ENCODE measurements at regions not wholly inside any gene's neighbourhood (a gene's known extent, or its start where the extent isn't known, plus 50 kb on each side); places are given as distances from the start of the nearest gene placed in this dataset.

DNA sequence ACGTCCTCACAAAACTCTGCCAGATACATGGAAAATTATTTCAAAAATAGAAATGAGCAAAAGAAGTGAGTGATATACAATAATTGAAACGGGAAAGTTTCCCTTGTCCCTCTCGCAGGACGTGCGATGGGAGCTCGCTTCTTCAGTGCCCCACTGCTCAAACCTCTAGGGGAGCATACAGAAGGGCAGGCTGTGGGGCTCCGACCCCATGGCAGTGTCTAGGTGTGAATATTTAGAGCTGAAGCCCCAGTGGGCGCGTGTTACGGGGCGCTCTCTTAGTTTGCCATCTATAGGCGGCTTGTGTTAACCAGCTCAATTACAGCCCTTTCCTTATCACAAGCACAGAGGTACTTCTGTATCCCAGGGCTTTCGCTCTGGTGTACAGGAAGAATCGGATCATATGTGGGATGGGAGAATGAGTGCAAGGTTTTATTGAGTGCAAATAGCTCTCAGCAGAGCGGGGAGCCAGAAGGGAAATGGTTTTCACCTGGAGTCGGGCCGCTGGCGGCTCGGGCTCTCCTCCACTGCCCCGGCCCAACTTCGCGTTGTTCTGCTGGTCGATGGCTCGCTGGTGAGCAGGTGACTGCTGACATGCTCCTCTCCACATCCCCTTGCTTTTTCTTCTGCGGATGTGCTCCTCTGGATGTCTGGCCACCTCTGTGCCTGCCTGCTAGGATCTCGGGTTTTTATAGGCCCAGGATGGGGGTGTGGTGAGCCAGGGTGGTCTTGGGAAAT lies 334.0 kb upstream of the PTPRD start:
- Histone ChIP-seq H3K79me2 (ENCODE audit: insufficient read depth, low read length) (no peaks in the 10 kb centered on the region), H2AFZ (ENCODE audit: low read length) (no peak overlapping the region)
- no peak for DNase-seq (ENCODE audit: insufficient read length, low spot score, missing footprints)

DNA sequence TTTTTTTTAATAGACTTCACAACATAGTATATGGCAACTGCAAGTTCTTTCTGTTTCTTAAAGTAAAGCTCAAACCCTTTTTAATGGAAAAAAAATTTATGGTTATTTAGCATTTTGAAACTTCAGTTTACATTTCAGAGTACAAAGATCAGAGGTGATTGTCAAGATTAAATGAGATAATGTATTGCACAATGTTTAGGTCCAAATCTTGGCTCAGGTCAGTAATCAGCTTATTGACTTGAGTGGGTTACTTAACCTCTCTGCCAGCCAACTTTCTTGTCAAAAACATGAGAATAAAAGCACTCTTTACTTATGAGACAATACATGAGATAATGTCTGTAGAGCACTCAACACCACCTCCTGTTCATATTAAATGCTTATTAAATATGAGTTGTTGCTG lies 345.1 kb upstream of the PTPRD start:
- Histone ChIP-seq H3K27ac (ENCODE audit: low read depth, low read length) (no peak overlapping the region), H3K4me1 (ENCODE audit: insufficient read depth, low read length) (no peaks in the 10 kb centered on the region), H2AFZ (ENCODE audit: low read length) (no peak overlapping the region), H3K27me3 (ENCODE audit: insufficient read depth, low read length) (no peaks in the 10 kb centered on the region), H3K4me2 (ENCODE audit: insufficient read depth, low read length) (no peak overlapping the region), H3K9me3 (ENCODE audit: low read depth, low read length) (no peaks in the 10 kb centered on the region), H3K79me2 (ENCODE audit: insufficient read depth, low read length) (no peaks in the 10 kb centered on the region), H3K4me3 (ENCODE audit: insufficient read depth, low read length) (no peak overlapping the region), H4K20me1 (ENCODE audit: insufficient read depth, low read length) (no peaks in the 10 kb centered on the region), H3K36me3 (ENCODE audit: insufficient read depth, low read length) (no peaks in the 10 kb centered on the region)
- no peak for DNase-seq (ENCODE audit: insufficient read length, low spot score, missing footprints)
- TF ChIP-seq, protein P1, sequence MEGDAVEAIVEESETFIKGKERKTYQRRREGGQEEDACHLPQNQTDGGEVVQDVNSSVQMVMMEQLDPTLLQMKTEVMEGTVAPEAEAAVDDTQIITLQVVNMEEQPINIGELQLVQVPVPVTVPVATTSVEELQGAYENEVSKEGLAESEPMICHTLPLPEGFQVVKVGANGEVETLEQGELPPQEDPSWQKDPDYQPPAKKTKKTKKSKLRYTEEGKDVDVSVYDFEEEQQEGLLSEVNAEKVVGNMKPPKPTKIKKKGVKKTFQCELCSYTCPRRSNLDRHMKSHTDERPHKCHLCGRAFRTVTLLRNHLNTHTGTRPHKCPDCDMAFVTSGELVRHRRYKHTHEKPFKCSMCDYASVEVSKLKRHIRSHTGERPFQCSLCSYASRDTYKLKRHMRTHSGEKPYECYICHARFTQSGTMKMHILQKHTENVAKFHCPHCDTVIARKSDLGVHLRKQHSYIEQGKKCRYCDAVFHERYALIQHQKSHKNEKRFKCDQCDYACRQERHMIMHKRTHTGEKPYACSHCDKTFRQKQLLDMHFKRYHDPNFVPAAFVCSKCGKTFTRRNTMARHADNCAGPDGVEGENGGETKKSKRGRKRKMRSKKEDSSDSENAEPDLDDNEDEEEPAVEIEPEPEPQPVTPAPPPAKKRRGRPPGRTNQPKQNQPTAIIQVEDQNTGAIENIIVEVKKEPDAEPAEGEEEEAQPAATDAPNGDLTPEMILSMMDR (IDR thresholded peaks at IDR 0.05; ENCODE audit: extremely low read depth, low read depth, low read length), result no peak

More for the DNA sequence above, 334.0 kb upstream of the PTPRD start:
- no peaks in the 10 kb centered on the region for H3K27me3 ChIP-seq (ENCODE audit: insufficient read depth, low read length)
- no peaks in the 10 kb centered on the region for H4K20me1 ChIP-seq (ENCODE audit: insufficient read depth, low read length)
- H3K36me3 ChIP-seq (ENCODE audit: insufficient read depth, low read length), result no peaks in the 10 kb centered on the region
- TF ChIP-seq, protein P1 (IDR thresholded peaks at IDR 0.05; ENCODE audit: extremely low read depth, low read depth, low read length), result no peak
- H3K4me1 ChIP-seq (ENCODE audit: insufficient read depth, low read length), result no peaks in the 10 kb centered on the region
- no peak overlapping the region for H3K27ac ChIP-seq (ENCODE audit: low read depth, low read length)
- H3K9me3 ChIP-seq (ENCODE audit: low read depth, low read length), result no peaks in the 10 kb centered on the region
- H3K4me3 ChIP-seq (ENCODE audit: insufficient read depth, low read length), result no peak overlapping the region
- no peak overlapping the region for H3K4me2 ChIP-seq (ENCODE audit: insufficient read depth, low read length)

DNA sequence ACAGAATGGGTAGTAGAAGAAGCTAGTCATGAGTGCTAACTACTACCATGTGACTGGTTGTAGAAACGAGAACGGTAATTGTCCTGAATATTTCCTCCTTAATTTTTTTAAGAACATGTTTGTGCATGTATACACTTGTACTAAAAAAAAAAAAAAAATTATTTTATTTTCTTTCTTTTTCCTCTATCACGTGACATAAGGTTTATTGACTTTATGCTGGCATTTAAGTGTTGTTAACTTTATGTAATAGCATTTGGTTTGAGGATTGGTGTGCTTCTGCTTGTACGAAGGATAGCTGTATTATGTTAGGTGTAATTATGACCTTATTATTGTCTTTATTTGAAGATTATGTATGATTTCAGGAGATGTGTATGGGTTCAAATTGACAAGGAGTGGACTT lies 349.1 kb upstream of the PTPRD start:
- Histone ChIP-seq H3K27me3 (ENCODE audit: insufficient read depth, low read length) (no peaks in the 10 kb centered on the region), H3K27ac (ENCODE audit: low read depth, low read length) (no peak overlapping the region), H3K9me3 (ENCODE audit: low read depth, low read length) (no peaks in the 10 kb centered on the region), H3K4me3 (ENCODE audit: insufficient read depth, low read length) (no peak overlapping the region), H3K79me2 (ENCODE audit: insufficient read depth, low read length) (no peaks in the 10 kb centered on the region), H4K20me1 (ENCODE audit: insufficient read depth, low read length) (no peaks in the 10 kb centered on the region), H3K4me1 (ENCODE audit: insufficient read depth, low read length) (no peaks in the 10 kb centered on the region), H2AFZ (ENCODE audit: low read length) (no peak overlapping the region), H3K36me3 (ENCODE audit: insufficient read depth, low read length) (no peaks in the 10 kb centered on the region), H3K4me2 (ENCODE audit: insufficient read depth, low read length) (no peak overlapping the region)
- TF ChIP-seq, protein P1 (IDR thresholded peaks at IDR 0.05; ENCODE audit: extremely low read depth, low read depth, low read length), result no peak
- DNase-seq (ENCODE audit: insufficient read length, low spot score, missing footprints), result no peak

DNA sequence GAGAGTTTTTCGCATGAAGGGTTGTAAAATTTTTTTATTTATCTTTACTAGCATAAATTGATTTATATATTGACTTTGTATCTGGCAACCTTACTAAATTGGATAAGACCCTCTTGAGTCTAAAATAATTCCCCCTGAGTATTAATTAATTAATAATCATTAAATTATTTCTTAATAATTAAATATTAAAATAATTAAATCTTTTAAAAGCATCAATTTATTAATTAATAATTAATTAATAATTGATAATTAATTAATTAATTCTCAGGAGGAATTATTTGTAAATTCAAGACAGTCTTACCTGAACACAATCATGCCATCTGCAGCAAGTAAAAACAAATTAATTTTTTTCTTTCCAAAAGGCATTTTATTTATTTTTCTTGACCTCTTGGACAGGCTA lies 370.4 kb upstream of the PTPRD start:
- TF ChIP-seq, protein P1 (IDR thresholded peaks at IDR 0.05; ENCODE audit: extremely low read depth, low read depth, low read length), result no peak
- DNase-seq (ENCODE audit: insufficient read length, low spot score, missing footprints), result no peak
- Histone ChIP-seq H3K27me3 (ENCODE audit: insufficient read depth, low read length) (no peaks in the 10 kb centered on the region), H2AFZ (ENCODE audit: low read length) (no peak overlapping the region), H3K36me3 (ENCODE audit: insufficient read depth, low read length) (no peaks in the 10 kb centered on the region), H3K9me3 (ENCODE audit: low read depth, low read length) (peaks cover 9% of the 10 kb centered on the region), H4K20me1 (ENCODE audit: insufficient read depth, low read length) (no peaks in the 10 kb centered on the region), H3K4me1 (ENCODE audit: insufficient read depth, low read length) (no peaks in the 10 kb centered on the region), H3K4me3 (ENCODE audit: insufficient read depth, low read length) (no peak overlapping the region), H3K4me2 (ENCODE audit: insufficient read depth, low read length) (no peak overlapping the region), H3K79me2 (ENCODE audit: insufficient read depth, low read length) (no peaks in the 10 kb centered on the region), H3K27ac (ENCODE audit: low read depth, low read length) (no peak overlapping the region)

Data from osteoblast (primary cell).